H1 (cell line): ENCODE measurements at regions not wholly inside any gene's neighbourhood (a gene's known extent, or its start where the extent isn't known, plus 50 kb on each side); places are given as distances from the start of the nearest gene placed in this dataset.

Experiments
- CTCF ChIA-PET: fragments of 300-600 bp; sonication (Branson Sonifier 250); formaldehyde crosslinking; loops from one replicate; lab custom pipeline; 2021; ENCODE audit not compliant: partially characterized antibody; lab: Charles Lee
- POLR2A ChIA-PET: fragments of 300-600 bp; sonication (Branson Sonifier 250); formaldehyde crosslinking; loops from one replicate; lab custom pipeline; 2021; ENCODE audit warnings: inconsistent platforms; ENCODE audit not compliant: partially characterized antibody; lab: Charles Lee
- DNase-seq, 2 experiments: peaks; one replicate each; pipeline versions ENCODE4 v3.0.0 to v3.0.0-alpha.2; 2010 to 2022; ENCODE audit warnings: low spot score in 2 of 2, low read depth in 1 of 2, mixed read lengths in 1 of 2
- FAIRE-seq: peaks from 2 replicates; lab custom pipeline; 2011; peaks lifted over from hg19 to GRCh38; lab: Jason Lieb, UNC
- H2AFZ ChIP-seq: 2 replicates; pipeline ENCODE4 v1.8.1; 2012; ENCODE audit warnings: low read length, inconsistent platforms
- H2AK5ac ChIP-seq: 2 replicates; pipeline ENCODE4 v1.6.1; 2013; ENCODE audit warnings: low read depth, low read length
- H2BK120ac ChIP-seq: replicated peaks from 2 replicates; pipeline ENCODE3; 2013; ENCODE audit warnings: low read depth, low read length, inconsistent platforms
- H2BK12ac ChIP-seq: 2 replicates; pipeline ENCODE4 v1.6.1; 2013; ENCODE audit warnings: low read depth, low read length
- H2BK15ac ChIP-seq: 2 replicates; pipeline ENCODE4 v1.6.1; 2013; ENCODE audit warnings: low read length
- H2BK20ac ChIP-seq: 2 replicates; pipeline ENCODE4 v1.6.1; 2013; ENCODE audit warnings: low read length
- H2BK5ac ChIP-seq: 2 replicates; pipeline ENCODE4 v1.6.1; 2013; ENCODE audit warnings: low read depth, low read length
- H3K14ac ChIP-seq: 2 replicates; pipeline ENCODE4 v1.6.1; 2013; ENCODE audit warnings: inconsistent platforms; ENCODE audit not compliant: insufficient read length
- H3K18ac ChIP-seq: 2 replicates; pipeline ENCODE4 v1.6.1; 2013; ENCODE audit warnings: low read length; ENCODE audit errors: extremely low read depth
- H3K23ac ChIP-seq: 2 replicates; pipeline ENCODE4 v1.6.1; 2013; ENCODE audit warnings: inconsistent platforms; ENCODE audit not compliant: insufficient read length
- H3K23me2 ChIP-seq: 2 replicates; pipeline ENCODE4 v1.6.1; 2013; ENCODE audit warnings: low read depth, low read length
- H3K27ac ChIP-seq: 2 replicates; pipeline ENCODE4 v1.6.1; 2011; ENCODE audit warnings: low read depth, low read length, inconsistent platforms
- H3K27me3 ChIP-seq, 4 experiments: replicated peaks in 1 of 4; 1 replicate in 1 of 4; 2 replicates in 3 of 4; pipeline versions ENCODE4 v1.6.1 to v1.8.1; 2011 to 2013; ENCODE audit warnings: low read length in 3 of 4, mild to moderate bottlenecking in 3 of 4, inconsistent platforms in 2 of 4, mixed read lengths in 2 of 4, moderate library complexity in 1 of 4; ENCODE audit not compliant: control insufficient read depth in 3 of 4, insufficient read depth in 3 of 4; ENCODE audit errors: extremely low read depth in 1 of 4
- H3K36me3 ChIP-seq, 4 experiments: 2 replicates each; pipeline versions ENCODE4 v1.6.1 to v1.8.1; 2011 to 2013; ENCODE audit warnings: mild to moderate bottlenecking in 4 of 4, low read length in 3 of 4, moderate library complexity in 2 of 4, control low read depth in 1 of 4, inconsistent platforms in 1 of 4; ENCODE audit not compliant: insufficient read depth in 4 of 4, control insufficient read depth in 2 of 4
- H3K4ac ChIP-seq: replicated peaks from 2 replicates; pipeline ENCODE3; 2013; ENCODE audit warnings: low read length, low read depth, mixed read lengths, inconsistent platforms; ENCODE audit not compliant: insufficient read length
- H3K4me1 ChIP-seq, 4 experiments: replicated peaks in 1 of 4; 1 replicate in 1 of 4; 2 replicates in 3 of 4; pipeline versions ENCODE4 v1.6.1 to v1.8.1; 2011 to 2013; ENCODE audit warnings: low read length in 3 of 4, inconsistent platforms in 2 of 4, mixed read lengths in 1 of 4; ENCODE audit not compliant: insufficient read depth in 4 of 4, control insufficient read depth in 3 of 4
- H3K4me2 ChIP-seq, 2 experiments: 2 replicates each; pipeline versions ENCODE4 v1.6.1 to v1.8.1; 2011 to 2013; ENCODE audit warnings: low read depth in 2 of 2, low read length in 2 of 2, control low read depth in 1 of 2, inconsistent platforms in 1 of 2, mild to moderate bottlenecking in 1 of 2; ENCODE audit not compliant: insufficient read depth in 1 of 2
- H3K4me3 ChIP-seq, 4 experiments: fragments of 200-600, 300-600 bp in 1 of 4; sonication (generic), shearing (Covaris generic), sonication (Bioruptor Twin) in 1 of 4; 2 replicates each; pipeline versions ENCODE4 v1.5.1 to v1.8.1; 2011 to 2016; ENCODE audit warnings: low read length in 4 of 4, low read depth in 3 of 4, control low read depth in 2 of 4, inconsistent platforms in 2 of 4, mild to moderate bottlenecking in 2 of 4, mixed read lengths in 1 of 4, moderate library complexity in 1 of 4; ENCODE audit not compliant: insufficient read depth in 2 of 4; ENCODE audit errors: extremely low read depth in 1 of 4
- H3K56ac ChIP-seq: replicated peaks from 2 replicates; pipeline ENCODE3; 2013; ENCODE audit warnings: low read depth, mild to moderate bottlenecking, mixed read lengths, low read length, inconsistent platforms; ENCODE audit not compliant: insufficient read length
- H3K79me1 ChIP-seq: 2 replicates; pipeline ENCODE4 v1.6.1; 2013; ENCODE audit warnings: low read depth, low read length, control low read depth
- H3K79me2 ChIP-seq, 2 experiments: 2 replicates each; pipeline versions ENCODE4 v1.6.1 to v1.8.1; 2012 to 2013; ENCODE audit warnings: low read length in 2 of 2, mild to moderate bottlenecking in 2 of 2, inconsistent platforms in 1 of 2; ENCODE audit not compliant: insufficient read depth in 2 of 2, control insufficient read depth in 1 of 2
- H3K9ac ChIP-seq, 4 experiments: replicated peaks in 1 of 4; 1 replicate in 1 of 4; 2 replicates in 3 of 4; pipeline versions ENCODE4 v1.6.1 to v1.8.1; 2011 to 2013; ENCODE audit warnings: low read depth in 3 of 4, low read length in 3 of 4, control low read depth in 2 of 4, mild to moderate bottlenecking in 2 of 4, moderate library complexity in 2 of 4, inconsistent platforms in 1 of 4; ENCODE audit errors: extremely low read depth in 1 of 4
- H3K9me3 ChIP-seq, 2 experiments: 2 replicates each; pipeline versions ENCODE4 v1.6.1 to v1.8.1; 2012 to 2013; ENCODE audit warnings: mild to moderate bottlenecking in 2 of 2, moderate library complexity in 2 of 2, control low read depth in 1 of 2, inconsistent platforms in 1 of 2, low read depth in 1 of 2, low read length in 1 of 2, mixed read lengths in 1 of 2; ENCODE audit not compliant: insufficient read depth in 2 of 2
- H4K20me1 ChIP-seq, 2 experiments: replicated peaks in 1 of 2; 2 replicates each; pipeline versions ENCODE3 to v1.8.1; 2011 to 2013; ENCODE audit warnings: inconsistent platforms in 2 of 2, low read length in 2 of 2, mild to moderate bottlenecking in 1 of 2; ENCODE audit not compliant: insufficient read depth in 2 of 2, control insufficient read depth in 1 of 2
- H4K5ac ChIP-seq: 2 replicates; pipeline ENCODE4 v1.6.1; 2013; ENCODE audit warnings: low read length, low read depth, mixed read lengths, inconsistent platforms; ENCODE audit not compliant: insufficient read length
- H4K8ac ChIP-seq: 2 replicates; pipeline ENCODE4 v1.8.0; 2013; ENCODE audit warnings: mild to moderate bottlenecking, moderate library complexity, low read length, inconsistent platforms; ENCODE audit not compliant: insufficient read depth; ENCODE audit errors: extremely low read depth
- H4K91ac ChIP-seq: replicated peaks from 2 replicates; pipeline ENCODE3; 2013; ENCODE audit warnings: low read length, mixed read lengths, inconsistent platforms; ENCODE audit not compliant: insufficient read length
- CHD2 ChIP-seq: IDR thresholded peaks from 2 replicates; pipeline ENCODE4 v1.6.1; 2012; ENCODE audit warnings: low read length, improper control_type of control experiment
- MAFK ChIP-seq: IDR thresholded peaks from 2 replicates; pipeline ENCODE4 v1.6.1; 2012; ENCODE audit warnings: low read depth, mild to moderate bottlenecking, improper control_type of control experiment, low read length
- RAD21 ChIP-seq, 2 experiments: IDR thresholded peaks in 1 of 2; conservative IDR thresholded peaks in 1 of 2; 2 replicates each; pipeline ENCODE4 v1.6.1; 2011; ENCODE audit warnings: low read depth in 2 of 2, low read length in 2 of 2, improper control_type of control experiment in 1 of 2, inconsistent platforms in 1 of 2, mild to moderate bottlenecking in 1 of 2, moderate library complexity in 1 of 2
- TAF1 ChIP-seq: IDR thresholded peaks from 2 replicates; pipeline ENCODE4 v1.6.1; 2011; ENCODE audit warnings: mild to moderate bottlenecking, low read depth, low read length
- WGBS, 2 experiments: shearing (Covaris generic) in 1 of 2; methylation state at CpG; one replicate each; pipeline versions ENCODE4 v1.1.6 to v1.1.7; 2013 to 2015; ENCODE audit warnings: low lambda C conversion rate in 2 of 2, mixed read lengths in 2 of 2, inconsistent platforms in 1 of 2, low coverage in 1 of 2, missing lambda C conversion rate in 1 of 2; ENCODE audit not compliant: insufficient replicate concordance in 2 of 2, insufficient coverage in 1 of 2, insufficient read length in 1 of 2; ENCODE audit errors: extremely low coverage in 1 of 2, missing lambda C conversion rate in 1 of 2; 5-methylcytosine and 5-hydroxymethylcytosine counted together

- DNase-seq (peak in 1 of 2 experiments; percentile 33), FAIRE-seq (no peak)
- no peak overlapping the region for H2BK120ac ChIP-seq
- H4K20me1 ChIP-seq: no peaks in the 10 kb centered on the region
- no peak overlapping the region for H3K18ac ChIP-seq
- 0 out of 4 replicates have a peak, but pooled peaks cover 0 to 6% of the 10 kb centered on the region in 2 experiments for H3K9me3 ChIP-seq
- H3K27me3 ChIP-seq: no peaks in the 10 kb centered on the region
- H3K4ac ChIP-seq: no peak overlapping the region
- H3K56ac ChIP-seq: no peak overlapping the region
- no peaks in the 10 kb centered on the region for H3K23me2 ChIP-seq
- no peaks in the 10 kb centered on the region for H3K36me3 ChIP-seq
- H2BK15ac ChIP-seq: no peak overlapping the region
- no peak overlapping the region for H4K5ac ChIP-seq
- ChIA-PET CTCF (interaction anchor here (0.7 to 1.6 kb wide), 7 partner anchors 8 to 160 kb away, joined by 3 to 6 read pairs (median 3); no protein-coding TSS in a partner anchor), POLR2A (interaction anchor here (0.8 kb wide), 1 partner anchor 9 kb away, joined by 4 read pairs; no protein-coding TSS in a partner anchor)
- H2BK12ac ChIP-seq: no peak overlapping the region
- no peaks in the 10 kb centered on the region; a peak in 1 of 7 replicates for H3K4me1 ChIP-seq
- H3K27ac ChIP-seq: no peak overlapping the region
- H2AFZ ChIP-seq: no peak overlapping the region
- H4K91ac ChIP-seq: no peak overlapping the region
- H2BK5ac ChIP-seq: no peak overlapping the region
- H2AK5ac ChIP-seq: no peak overlapping the region
- H3K79me2 ChIP-seq: no peaks in the 10 kb centered on the region
- H3K23ac ChIP-seq: no peak overlapping the region
- H2BK20ac ChIP-seq: no peak overlapping the region
- WGBS, 2 experiments: 80% methylated on average over 11 of the region's 11 CpGs; no CpG with 5 or more reads in 1 of the 2 experiments
- H4K8ac ChIP-seq: no peak overlapping the region
- H3K14ac ChIP-seq: no peak overlapping the region
- TF ChIP-seq CHD2 (no peak), RAD21 (IDR thresholded peaks at IDR 0.05 in 1 of 2, conservative IDR thresholded peaks at IDR 0.05 in 1 of 2; ENCODE audit: low read depth in 2 of 2, low read length in 2 of 2) (0 out of 4 replicates have a peak, but pooled peaks of 1 of the 2 experiments have one; percentile 5), MAFK (no peak), TAF1 (no peak)
- no peaks in the 10 kb centered on the region for H3K79me1 ChIP-seq
- no peak overlapping the region for H3K9ac ChIP-seq
- no peak overlapping the region for H3K4me3 ChIP-seq
- H3K4me2 ChIP-seq: no peak overlapping the region
These were observed 144.3 kb downstream of the MIS18A start for GRCh38 chr21:32134441-32135130.
